Tibial nerve (tissue), 4 donors: ENCODE measurements at regions not wholly inside any gene's neighbourhood (a gene's known extent, or its start where the extent isn't known, plus 50 kb on each side); places are given as distances from the start of the nearest gene placed in this dataset.

ENCODE experiments used
- EP300 ChIP-seq, 2 donors: sonication (generic); formaldehyde crosslinking; IDR thresholded peaks; one replicate each; pipeline ENCODE4 v1.6.1; 2017; ENCODE audit warnings: antibody characterized with exemption in 2 of 2, mild to moderate bottlenecking in 1 of 2
- POLR2A ChIP-seq, 2 donors: fragments of 450-650 bp; IDR thresholded peaks; one replicate each; pipeline ENCODE4 v1.6.1; 2017; ENCODE audit warnings: antibody characterized with exemption in 2 of 2, mild to moderate bottlenecking in 2 of 2, moderate library complexity in 2 of 2
- TF ChIP-seq, protein P1 (sequence below), 5 experiments: fragments of 200-600 bp in 3 of 5; fragments of 450-650 bp in 2 of 5; sonication (generic) in 3 of 5; IDR thresholded peaks; one replicate each; pipeline ENCODE4 v1.5.1; 2016 to 2019; ENCODE audit warnings: antibody characterized with exemption in 5 of 5, mild to moderate bottlenecking in 3 of 5, moderate library complexity in 2 of 5

DNA sequence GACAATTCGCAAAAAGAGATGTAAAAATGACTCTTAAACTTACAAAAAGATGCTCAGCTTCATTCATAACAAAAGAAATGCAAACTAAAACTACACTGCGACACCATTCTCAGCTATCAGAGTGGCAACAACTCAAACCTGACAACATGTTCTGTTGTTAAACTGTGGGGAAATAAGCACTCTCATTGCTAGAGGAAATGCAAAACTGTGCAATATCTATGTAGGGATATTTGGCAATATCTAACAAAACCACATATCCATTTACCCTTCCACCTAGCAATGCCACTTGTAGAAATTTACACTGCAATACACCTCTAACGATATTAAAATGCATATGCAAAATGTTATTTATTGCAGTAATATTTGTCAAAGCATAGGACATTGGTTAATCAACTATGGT lies 78.3 kb upstream of the EGFL6 start:
- TF ChIP-seq, protein P1, sequence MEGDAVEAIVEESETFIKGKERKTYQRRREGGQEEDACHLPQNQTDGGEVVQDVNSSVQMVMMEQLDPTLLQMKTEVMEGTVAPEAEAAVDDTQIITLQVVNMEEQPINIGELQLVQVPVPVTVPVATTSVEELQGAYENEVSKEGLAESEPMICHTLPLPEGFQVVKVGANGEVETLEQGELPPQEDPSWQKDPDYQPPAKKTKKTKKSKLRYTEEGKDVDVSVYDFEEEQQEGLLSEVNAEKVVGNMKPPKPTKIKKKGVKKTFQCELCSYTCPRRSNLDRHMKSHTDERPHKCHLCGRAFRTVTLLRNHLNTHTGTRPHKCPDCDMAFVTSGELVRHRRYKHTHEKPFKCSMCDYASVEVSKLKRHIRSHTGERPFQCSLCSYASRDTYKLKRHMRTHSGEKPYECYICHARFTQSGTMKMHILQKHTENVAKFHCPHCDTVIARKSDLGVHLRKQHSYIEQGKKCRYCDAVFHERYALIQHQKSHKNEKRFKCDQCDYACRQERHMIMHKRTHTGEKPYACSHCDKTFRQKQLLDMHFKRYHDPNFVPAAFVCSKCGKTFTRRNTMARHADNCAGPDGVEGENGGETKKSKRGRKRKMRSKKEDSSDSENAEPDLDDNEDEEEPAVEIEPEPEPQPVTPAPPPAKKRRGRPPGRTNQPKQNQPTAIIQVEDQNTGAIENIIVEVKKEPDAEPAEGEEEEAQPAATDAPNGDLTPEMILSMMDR (IDR thresholded peaks at IDR 0.05), result no peak
- TF ChIP-seq POLR2A (IDR thresholded peaks at IDR 0.05) (no peak), EP300 (IDR thresholded peaks at IDR 0.05) (no peak)
